ENCODE measurements at regions not wholly inside any gene's neighbourhood (a gene's known extent, or its start where the extent isn't known, plus 50 kb on each side); places are given as distances from the start of the nearest gene placed in this dataset.

DNA sequence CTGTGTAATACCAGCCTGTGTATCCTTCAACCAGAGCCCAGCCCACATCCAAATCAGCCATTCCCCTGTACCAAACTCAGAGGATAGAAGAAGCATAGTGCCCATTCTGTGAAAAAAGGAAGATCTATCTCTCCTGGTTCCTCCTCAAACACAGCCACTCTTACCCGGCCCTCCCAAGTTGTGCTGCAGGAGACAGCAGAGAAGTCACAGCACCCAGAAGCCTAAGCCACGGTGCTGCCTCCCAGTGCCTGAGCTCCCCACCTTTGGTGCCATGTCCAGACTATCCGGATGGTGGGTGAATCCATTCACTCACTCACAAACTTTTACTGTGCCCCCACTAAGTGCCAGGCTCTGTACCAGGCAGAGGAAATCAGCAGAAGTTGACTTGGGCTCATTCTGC, 166.0 kb upstream of the ZMIZ1 start:
- DNase-seq, result no peak

DNA sequence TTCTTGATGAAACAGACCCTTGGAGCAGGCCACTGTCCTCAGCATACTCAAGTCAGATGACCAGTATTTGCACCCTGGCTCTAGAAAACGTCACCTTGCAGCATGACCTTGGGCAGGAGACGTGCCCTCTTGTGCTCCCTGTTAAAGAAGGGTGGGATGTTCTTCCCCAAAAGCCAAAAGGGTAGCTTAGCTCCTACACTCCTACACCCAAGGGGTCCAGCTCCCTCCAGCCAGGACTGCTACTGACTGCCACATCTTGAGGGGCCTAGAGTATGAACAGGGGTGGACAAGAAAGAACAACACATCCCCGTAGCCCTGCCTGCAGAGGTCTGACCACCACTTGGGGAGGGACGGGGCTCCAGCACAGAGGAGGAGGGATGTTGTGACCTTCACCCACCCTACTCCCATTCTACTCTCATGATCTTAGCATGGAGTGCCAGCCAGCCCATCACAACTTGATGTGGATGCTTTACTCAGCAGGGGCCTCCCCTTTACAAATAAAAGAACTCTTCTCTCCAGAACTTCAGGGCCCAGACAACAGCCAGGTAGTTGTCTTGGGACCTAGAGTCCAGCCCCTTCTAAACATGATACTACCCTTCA, 165.3 kb upstream of the ZMIZ1 start:
- no peak for DNase-seq

DNA sequence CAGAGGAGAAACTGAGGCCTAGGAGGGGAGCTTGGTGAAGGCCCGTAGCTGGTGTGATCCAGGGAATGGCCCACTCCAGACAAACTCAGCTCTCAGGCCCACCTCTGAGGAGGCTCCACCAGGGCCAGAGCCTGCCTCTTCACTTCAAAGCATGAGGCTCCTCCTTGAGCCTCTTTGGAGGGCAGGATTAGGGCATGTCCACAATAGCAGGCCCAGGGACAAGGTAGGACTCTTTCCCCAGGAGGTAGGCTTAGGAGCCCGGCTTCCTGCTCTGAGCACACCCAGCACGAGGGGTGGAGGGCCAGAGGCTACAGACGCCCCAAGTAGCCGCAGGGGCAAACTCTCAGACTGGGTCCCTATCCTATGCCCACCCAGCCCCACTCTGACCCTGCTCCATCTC, 164.6 kb upstream of the ZMIZ1 start:
- no peak for DNase-seq

DNA sequence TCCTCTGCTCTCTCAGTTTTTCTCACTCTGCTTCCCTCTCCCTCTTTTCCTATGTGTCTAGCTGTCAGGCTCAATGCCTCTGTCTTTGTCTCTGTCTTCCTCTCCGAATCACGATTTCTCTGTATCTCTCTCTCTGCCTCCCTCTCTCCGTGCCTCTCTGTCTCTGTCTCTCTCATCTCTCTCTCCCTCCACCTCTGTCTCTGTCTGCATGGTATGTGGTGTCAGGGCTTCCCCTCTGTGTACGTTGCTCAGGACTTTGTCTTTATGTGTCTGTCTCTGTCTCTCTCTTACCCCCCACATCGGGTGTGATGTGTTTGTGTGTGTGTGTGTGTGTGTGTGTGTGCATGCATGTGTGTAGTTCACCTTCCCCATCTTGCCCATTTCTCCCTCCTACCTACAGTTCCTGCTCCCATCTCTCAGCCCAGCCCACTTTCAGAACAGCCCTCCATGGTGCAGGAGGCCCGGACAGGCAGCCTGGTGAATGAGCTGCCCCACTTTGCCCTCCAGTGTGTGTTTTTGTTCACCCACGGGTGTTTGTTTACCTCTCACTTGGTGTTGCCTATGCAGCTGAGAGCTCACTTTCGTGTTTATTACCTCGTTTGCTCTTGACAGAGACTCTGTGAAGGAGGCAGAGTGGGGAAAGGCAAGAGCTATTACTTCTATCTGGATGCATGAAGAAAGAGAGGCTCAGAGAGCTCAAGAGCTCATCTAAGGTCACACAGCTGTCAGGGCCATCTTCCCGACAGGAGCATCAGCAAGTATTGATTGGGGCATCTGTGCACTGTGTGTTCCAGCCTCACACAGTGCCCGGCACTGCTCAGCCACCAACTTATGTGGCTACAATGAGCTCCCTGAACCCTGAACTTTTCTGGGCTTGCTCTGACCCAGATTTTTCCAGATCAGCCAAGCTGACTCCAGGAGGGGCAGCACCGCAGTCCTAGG, 163.5 kb upstream of the ZMIZ1 start:
- no peak for DNase-seq

DNA sequence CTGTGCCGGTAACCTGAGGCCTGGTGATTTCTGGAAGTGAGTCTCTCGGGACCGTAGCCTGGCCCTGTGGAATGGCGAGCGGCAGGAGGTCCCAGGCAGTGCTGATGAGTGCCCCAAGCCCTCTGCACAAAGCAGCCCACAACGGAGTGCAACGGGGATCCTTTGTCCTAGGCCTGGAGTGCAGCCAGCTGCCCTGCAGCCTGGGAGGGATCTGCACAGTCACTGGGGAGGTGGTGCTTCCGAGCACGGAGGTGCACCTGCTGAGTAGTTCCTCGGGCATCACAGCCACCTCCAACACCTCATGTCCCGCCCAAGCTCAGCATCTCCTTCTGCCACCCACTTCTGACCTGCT, 162.8 kb upstream of the ZMIZ1 start:
- no peak for DNase-seq

DNA sequence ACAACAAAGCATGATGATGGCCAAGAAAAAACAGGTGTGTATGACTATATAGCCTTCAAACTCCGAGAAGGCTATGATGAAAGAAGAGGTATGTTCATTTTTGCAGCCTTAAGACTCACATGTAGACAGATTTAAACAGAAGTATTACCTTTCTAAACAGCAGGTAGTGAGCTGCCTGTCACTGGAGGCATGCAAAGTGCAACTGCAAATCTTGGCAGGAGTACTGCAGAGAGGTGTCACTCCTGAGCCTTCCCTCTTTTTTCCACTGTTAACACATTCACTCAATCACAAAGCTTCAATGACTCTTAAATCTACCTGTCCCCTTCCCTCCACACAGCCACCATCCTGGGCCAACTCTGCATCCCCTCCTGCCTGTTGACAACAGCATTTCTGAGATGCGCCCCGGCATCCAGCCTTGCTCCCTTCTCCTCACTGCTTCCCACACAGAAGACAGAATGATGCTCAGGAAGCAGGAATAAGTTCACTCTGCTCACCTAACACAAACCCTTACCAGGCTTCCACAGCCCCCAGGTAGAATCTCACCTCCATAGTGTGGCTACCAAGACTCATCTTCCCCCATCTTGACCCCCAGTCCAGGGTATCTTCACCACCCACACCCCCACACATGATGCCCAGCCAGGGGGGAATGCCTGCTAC, 161.9 kb upstream of the ZMIZ1 start:
- DNase-seq, result no peak

DNA sequence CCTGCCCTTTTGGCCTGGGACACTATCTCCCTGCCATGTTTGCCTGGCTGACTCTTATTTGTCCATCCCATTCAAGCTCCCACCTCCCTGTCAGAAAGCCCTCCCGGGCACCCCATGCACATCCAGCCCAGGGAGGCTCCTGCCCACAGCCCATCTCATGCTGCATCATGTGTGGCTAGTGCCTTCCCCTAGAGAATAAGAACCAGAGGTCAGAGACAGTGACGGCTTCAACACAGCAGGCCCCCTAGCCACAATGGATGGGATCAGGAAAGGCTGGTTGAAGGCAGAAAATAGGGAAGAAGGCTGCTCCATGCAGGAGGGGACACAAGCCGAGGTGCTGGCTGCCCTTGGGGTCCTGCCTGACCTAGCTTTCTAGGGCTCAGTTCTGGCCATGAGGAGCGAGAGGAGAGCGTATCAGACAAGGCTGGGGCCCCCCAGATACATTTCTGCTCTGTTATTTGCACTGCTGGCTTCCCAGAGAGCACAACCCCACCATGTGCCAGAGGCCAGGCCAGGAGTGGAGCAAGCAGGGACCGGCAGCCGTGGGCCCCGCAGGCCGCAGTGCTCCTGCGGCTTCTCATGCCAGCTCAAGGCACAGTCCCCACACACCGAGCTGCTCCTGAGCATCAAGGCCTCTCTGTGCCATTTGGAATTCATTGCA, 161.1 kb upstream of the ZMIZ1 start:
- no peak for DNase-seq

DNA sequence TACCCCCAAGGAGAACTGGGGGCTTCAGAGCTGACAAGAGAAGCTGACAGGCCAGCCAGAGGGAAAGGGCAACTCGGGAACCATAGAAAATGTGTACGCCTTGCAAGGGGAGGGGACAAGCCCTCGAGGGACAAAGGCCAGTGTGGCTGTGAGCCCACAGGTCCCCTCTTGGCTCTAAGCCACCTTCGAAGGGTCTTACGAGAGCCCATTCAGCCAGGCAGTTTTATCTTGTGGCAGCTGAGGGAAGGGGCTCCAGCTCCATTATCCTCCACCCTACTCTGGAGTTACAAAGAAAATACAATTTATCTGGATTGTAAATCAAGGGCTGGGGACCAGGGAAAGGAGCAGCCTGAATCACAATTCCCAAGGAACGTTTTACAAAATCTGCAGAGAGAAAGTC, 159.5 kb upstream of the ZMIZ1 start:
- no peak for DNase-seq

DNA sequence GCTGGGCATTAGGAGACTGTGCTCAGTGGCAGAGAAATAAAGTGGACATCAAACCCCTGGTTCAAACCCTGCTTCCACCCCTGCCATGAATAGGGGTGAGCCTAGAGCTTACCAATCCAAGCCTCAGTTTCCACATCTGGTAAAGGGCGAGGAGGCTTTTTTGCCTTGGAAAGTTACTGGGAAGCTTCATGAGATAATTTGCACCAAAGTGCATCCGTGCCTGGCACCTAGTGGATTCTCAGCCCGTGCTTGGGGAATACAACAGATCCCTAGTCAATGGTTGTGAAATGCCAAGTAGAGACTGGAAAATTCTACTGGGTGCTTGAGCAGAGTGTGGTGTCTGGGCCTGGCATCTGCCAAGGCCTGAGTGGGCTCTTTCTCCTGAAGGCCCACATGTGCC, 158.7 kb upstream of the ZMIZ1 start:
- no peak for DNase-seq

DNA sequence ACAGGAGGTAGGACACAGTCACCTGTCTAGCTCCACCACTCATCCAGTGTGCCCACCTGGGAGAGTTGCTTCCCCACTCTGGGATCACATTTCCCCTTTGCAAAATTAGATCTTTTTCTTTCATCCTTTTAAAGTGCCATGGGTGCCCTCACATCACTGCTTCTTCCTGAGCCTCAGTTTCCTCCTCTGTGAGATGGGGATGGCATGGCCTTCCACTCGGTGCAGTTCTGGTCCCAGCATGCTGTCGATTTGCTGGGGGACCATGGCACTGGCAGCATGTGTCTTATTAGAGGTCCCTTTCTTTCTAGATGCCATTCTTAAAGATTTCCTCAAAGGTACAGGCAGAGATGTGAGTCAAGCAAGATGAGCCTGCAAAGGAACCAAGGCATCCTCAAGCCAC, 158.3 kb upstream of the ZMIZ1 start:
- DNase-seq, result no peak

DNA sequence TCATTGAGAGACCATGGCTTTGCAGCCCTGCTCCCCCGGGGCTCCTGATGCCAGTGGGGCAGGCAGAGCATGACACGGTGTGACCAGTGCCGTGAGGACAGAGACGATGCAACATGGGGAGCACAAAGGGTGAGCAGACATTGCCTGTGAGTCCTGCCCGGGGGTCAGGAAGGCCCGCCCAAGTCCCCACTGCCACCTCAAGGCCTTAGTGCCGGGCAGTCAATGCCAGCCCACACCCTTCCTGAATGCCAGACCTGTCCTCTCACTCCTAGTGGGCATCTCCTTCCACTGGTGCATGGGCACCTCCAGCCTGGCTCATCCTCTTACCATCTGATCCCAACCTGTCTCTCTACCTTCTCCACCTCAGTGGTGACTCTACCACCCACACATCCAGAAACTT, 157.9 kb upstream of the ZMIZ1 start:
- DNase-seq, result no peak

DNA sequence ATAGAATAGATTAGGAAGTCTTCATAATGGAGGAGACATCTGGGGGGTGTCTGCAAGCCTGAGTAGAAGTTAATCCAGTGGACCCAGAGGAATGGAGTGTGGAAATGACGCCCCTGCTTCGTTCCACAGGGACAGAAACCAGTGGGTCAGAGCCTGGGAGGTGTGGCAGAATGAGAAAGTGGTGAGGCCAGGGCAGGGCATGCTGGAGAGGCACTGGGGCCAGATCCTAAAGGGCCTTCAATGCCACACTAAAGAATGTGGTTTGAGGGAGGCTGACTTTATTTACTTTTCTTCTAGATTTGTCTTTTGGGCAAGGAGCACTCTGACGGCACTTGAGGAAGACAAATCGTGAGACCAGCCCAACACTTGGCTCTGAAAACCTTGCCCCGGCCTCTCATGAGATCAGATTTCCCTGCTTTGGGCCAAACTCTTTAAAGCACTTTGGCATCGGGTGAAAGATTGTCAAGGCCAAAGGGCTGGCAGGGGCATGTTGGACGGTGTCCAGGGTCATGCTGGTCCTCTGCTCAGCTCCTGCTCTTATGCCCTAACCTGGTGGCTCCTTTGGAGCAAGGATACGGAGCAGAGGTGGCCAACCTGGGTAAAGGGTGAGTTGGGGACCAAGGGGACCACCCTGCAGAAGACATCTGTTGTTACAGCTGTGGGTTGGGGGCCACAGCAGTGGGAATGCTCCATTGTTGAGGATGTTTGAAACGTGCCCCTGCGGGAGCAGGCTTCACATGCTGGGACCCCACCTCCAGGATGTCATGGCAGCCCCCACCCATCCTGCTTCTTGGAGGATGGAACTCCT, 157.0 kb upstream of the ZMIZ1 start:
- no peak for DNase-seq

DNA sequence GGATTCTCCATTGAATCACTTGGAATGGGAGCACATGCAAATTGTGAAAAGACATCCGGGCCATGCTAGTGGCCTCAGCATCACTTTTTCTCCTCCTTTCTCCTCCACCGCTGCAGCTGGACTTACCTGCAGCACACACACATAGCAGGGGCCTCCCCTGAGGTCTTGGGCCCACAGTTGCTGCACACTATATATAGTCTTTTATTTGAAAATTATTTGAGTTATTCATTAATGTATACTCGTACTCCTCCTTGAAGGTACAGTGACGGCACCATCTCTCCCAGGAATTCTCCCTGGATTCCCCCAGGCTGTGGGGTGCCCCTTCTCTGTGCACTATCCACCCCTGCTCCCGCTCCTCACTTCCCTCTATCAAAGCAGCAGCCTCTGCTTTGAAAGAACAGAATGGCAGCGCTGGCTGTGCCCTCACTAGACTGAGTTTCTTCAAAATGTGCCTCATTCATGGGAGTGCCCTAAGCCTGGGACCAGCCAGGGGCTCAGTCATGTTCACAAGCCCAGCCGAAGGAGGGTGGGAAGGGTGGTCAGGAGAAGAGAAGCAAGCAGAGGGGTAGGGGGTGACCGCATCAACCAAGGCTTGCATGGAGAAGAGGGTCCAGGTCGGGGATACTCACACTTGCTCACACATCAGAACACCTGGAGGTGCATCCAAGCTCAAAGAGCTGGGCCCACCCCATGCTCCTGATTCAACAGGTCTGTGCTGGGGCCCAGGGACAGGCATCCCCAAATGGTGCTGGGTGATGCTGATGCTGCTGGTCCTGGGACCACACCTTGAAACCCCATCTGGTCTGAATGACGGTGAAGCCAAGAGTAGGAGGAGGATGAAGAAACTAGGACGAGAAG, 156.2 kb upstream of the ZMIZ1 start:
- DNase-seq, result no peak

DNA sequence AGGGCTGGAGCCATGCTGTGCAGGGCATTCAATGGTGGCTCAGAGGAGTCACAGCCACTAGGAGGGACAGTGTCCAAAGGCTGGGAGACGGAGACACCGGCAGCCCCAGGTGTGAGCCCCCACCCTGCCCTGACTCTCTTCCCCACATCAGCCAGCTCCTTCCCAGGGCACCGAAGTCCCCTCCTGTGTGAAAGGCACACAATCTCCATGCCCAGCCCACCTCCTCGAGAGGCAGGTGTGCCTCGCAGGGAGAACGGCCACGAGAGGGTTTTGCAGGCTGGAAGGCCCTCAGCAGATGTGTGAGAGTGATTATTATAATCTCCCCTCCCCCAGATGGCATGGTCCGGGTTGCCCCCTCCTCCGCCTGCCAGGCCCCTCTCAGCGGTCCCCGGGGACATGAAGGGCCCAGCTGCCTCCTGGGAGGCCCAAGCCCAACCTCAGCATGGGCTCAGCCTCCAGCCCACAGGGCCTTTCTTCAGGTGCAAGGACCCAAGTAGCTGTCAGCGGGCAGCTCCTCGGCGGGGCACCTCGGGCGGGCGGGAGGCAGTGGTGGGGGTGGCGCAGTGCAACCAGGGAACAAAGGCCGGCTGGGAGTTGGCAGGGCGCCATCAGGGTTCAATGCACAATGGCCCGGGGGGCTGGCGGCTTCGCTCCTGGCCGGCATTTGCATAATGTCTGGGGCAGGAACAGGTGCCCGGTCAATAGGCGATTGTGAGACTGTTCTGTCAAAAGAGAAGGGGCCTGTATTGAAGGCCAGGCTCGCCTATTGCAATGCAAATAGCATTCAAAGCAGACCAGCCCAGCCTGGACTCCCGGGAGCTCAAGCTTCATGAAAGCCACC, 155.3 kb upstream of the ZMIZ1 start:
- peak; percentile 16 for DNase-seq

DNA sequence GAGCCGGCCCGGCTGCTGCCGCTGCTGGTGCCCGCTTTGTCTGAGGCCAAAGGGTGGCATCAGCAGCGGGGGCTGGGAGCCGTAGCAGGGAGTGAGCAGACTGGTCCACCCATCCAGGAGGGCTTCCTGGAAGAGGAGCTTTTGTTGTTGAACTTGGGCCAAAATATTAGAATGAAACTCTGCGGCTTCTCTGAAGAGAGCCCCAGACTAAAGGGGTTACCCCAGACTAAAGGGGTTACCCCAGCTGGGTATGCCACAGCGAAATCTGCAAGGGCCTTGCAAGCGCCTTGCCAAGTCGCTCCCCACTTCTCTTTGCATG, 154.7 kb upstream of the ZMIZ1 start:
- DNase-seq, result no peak

DNA sequence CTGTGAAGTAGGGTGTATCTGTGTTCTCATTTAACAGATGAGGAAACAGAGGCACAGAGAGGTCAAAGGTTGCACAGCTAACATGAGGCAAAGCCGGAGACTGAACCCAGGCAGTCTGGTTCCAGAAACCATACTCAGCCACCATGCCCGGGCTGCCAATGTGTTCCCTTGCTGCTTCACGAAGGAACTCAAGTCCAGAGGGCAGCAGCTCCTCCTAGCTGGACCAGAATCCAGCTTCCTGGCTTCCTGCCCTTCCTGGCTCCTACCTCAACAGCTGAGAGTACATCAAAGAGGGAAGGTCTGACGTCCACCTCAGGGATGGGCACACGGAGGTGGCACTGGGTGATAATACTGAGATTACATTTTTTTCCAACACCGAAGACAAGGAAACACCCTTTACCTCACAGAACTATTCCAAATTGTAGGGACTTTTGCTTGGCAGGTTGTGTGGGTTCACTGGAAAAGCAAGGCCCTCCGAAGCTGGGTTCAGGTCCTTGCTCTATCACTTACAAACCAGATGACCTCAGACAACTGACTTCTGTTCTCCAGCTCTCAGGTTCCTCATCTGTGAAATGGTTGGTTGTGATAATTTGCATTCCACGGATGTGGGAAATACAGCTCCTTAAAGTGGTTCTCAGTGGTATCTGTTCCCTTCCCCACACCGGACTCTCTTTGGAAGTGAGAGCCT, 154.1 kb upstream of the ZMIZ1 start:
- DNase-seq, result no peak

DNA sequence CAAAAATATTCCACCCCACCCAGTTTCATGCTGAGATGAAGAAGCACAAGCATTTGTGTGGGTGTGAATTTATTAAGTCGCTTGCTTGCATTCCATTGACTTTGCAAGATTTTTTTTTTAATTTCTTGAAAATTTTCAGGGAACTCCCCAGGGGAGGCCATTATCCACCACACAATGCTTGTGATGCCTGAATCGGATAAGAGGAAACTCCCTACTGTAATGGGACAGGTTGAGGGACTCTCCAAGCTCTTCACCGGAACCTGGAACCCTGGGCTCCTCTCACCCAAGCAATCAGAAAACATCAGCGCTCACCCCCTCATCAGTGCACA, 153.6 kb upstream of the ZMIZ1 start:
- DNase-seq, result no peak

DNA sequence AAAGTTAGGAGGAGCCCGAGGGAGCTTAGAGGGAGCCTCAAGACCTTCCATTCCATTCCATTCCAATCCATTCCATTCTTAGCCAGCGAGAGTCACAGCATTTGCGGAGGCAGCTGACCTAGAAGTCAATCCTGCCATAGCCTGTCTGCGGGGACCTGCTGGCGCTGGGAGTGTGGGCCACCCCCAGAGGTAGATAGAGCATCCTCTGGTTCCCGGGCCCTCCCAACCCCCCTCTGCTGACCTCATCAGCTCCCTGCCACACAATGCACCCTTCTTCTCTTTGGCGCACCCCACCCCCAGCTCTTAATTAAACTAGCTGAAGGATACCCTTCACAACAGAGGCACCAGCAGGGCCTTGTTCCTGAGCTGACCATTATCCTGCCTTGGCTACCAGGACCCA, 152.5 kb upstream of the ZMIZ1 start:
- DNase-seq, result no peak

DNA sequence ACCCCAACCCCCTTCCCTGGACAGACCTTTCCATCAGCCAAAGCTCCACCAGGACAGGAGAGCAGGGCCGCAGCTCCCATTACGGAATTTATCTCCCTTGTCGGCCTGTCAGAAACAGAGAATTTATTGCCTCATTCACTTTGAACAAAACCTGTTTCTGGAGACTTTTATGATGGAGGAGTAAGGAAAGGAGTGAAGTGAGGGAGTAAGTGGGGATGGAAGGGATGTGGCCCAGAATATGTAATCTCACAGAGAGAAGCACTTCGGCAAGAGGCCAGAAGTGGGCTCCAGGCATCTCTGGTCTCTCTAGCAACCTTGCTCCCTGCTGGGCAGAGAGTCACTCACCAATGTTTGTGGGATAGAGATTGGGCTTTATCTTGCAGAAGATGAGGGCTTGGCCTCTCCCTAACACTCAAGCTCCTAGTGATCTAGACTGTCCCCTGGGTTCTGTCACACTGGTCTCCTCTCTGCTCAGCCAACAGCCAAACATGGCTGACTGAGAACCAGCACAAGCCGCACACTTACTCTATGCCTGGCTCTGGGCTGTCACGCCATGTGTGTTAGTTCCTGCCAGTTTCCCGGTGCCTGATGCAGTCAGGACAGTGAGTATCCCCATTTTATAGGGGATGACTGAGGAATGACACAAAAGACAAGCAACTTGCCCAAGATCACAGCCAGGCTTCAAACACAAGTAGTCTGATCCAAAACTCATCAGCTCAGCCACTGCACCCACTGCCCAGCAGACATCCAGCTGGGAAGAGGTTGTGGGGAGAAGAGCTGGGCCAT, 149.4 kb upstream of the ZMIZ1 start:
- DNase-seq, result no peak

DNA sequence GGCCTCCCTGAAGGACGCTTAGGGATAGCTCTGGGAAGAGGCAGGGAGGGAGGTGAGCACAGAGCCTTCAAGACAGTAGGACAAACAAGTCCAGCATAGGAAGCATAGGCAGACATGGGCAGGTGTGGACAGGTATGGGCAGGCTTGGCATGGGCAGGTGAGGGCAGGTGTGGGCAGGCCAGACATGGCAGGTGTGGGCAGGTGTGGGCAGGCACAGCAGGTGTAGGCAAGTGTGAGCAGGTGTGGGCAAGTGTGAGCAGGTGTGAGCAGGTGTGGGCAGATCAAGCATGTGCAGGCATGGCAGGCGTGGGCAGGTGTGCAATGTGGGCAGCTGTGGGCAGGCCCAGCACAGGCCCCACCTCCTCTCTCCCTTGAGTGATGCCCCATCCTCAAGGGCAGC, 148.8 kb upstream of the ZMIZ1 start:
- no peak for DNase-seq
